Neural progenitor cell (in vitro differentiated cells): ENCODE measurements at regions not wholly inside any gene's neighbourhood (a gene's known extent, or its start where the extent isn't known, plus 50 kb on each side); places are given as distances from the start of the nearest gene placed in this dataset.

Experiments
- EZH2 ChIP-seq: fragments of 200-600 bp; sonication (generic); IDR thresholded peaks from 2 replicates; pipeline ENCODE4 v1.6.1; 2017; ENCODE audit warnings: antibody characterized with exemption, mild to moderate bottlenecking, moderate library complexity
- EZH2phosphoT487 ChIP-seq: fragments of 200-600 bp; sonication (generic); IDR thresholded peaks from 2 replicates; pipeline ENCODE4 v1.6.1; 2017; ENCODE audit warnings: antibody characterized with exemption
- TF ChIP-seq, protein P1 (sequence below): fragments of 200-600 bp; sonication (generic); IDR thresholded peaks from 2 replicates; pipeline ENCODE4 v1.5.1; 2017; ENCODE audit warnings: antibody characterized with exemption, mild to moderate bottlenecking

DNA sequence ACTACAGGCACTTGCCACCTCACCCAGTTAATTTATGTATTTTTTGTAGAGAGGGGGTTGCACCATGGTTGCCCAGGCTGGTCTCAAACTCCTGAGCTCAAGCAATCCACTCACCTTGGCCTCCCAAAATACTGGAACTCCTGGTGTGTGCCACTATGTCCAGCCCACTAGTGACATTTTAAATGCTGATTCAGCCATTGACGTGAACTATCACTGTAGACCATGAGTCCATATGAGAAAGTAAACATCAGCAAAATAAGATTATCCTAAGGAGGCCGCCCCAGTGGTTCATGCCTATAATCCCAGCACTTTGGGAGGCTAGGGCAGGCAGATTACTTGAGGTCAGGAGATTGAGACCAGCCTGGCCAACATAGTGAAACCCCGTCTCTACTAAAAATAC lies 488.1 kb upstream of the EDIL3 start:
- TF ChIP-seq, protein P1, sequence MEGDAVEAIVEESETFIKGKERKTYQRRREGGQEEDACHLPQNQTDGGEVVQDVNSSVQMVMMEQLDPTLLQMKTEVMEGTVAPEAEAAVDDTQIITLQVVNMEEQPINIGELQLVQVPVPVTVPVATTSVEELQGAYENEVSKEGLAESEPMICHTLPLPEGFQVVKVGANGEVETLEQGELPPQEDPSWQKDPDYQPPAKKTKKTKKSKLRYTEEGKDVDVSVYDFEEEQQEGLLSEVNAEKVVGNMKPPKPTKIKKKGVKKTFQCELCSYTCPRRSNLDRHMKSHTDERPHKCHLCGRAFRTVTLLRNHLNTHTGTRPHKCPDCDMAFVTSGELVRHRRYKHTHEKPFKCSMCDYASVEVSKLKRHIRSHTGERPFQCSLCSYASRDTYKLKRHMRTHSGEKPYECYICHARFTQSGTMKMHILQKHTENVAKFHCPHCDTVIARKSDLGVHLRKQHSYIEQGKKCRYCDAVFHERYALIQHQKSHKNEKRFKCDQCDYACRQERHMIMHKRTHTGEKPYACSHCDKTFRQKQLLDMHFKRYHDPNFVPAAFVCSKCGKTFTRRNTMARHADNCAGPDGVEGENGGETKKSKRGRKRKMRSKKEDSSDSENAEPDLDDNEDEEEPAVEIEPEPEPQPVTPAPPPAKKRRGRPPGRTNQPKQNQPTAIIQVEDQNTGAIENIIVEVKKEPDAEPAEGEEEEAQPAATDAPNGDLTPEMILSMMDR, result no peak
- TF ChIP-seq EZH2, result no peak
- no peak for TF ChIP-seq EZH2phosphoT487
